ENCODE measurements at regions not wholly inside any gene's neighbourhood (a gene's known extent, or its start where the extent isn't known, plus 50 kb on each side); places are given as distances from the start of the nearest gene placed in this dataset.
"Not testable (repeated sequence)": the region's sequence is repeated elsewhere in the genome, so short reads cannot be mapped to it uniquely, and the experiment has no call there.

DNA sequence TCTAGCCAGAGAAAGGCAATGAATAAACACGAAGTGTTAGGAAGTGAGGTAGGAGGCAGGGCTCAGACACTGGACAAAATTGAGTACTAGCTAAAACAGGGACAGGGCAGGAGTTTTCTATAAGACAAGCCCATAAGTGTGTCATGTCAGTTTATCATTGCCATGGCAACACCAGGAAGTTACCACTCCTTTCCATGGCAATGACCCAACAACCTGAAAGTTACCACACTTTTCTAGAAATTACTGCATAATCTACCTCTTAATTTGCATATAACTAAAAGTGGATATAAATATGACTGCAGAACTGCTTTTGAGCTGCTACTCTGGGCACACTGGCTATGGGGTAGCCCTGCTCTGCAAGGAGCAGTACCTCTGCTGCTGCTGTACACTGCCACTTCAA, 442.5 kb upstream of the COX7C start:
- DNase-seq (ENCODE audit: low read depth), result no peak

- DNase-seq (ENCODE audit: low read depth), result no peak
These were observed 418.5 kb upstream of the COX7C start for GRCh38 chr5:86199287-86199686.

- DNase-seq (ENCODE audit: low read depth), result no peak
These were observed 389.6 kb upstream of the COX7C start for GRCh38 chr5:86228147-86228546.

GRCh38 chr5:86232246-86232645, 385.5 kb upstream of the COX7C start:
- no peak for DNase-seq (ENCODE audit: low read depth)

- DNase-seq (ENCODE audit: low read depth), result no peak
These were observed 373.6 kb upstream of the COX7C start for GRCh38 chr5:86244153-86244552.

DNA sequence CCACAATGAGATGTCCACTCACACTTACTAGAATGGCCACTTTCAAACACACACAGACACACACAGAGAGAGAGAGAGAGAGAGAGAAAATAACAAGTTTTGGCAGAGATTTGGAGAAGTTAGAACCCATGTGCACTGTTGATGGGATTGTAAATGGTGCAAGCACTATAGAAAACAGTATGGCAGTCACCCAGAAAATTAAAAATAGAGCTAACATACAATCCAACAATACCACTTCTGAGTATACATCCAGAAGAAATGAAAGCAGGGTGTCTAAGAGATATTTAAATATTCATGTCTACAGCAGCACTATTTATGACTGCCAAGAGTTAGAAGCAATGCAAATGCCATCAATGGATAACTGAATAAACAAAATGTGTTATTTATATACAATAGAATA, 359.9 kb upstream of the COX7C start:
- no peak for DNase-seq (ENCODE audit: low read depth)

GRCh38 chr5:86284400-86285190, 333.1 kb upstream of the COX7C start:
- DNase-seq (ENCODE audit: low read depth), result not testable (repeated sequence)

DNA sequence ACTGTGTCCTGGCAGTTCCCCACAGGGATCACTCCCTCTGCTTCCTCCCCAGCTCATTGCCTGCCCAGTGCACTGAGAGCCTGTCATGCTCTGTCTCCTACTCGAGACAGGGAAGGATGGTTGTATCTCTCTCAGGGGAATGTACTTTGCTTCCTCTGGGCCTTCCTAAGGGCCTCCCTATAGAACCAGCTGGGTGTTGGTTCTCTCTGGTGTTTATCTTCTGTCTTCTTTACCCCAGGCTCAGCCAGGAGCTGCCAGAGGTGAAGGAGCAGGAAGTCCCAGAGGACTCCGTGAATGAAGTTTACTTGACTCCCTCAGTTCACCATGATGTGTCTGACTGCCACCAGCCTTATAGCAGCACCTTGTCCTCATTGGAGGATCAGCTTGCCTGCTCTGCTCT, 330.3 kb upstream of the COX7C start:
- DNase-seq (ENCODE audit: low read depth), result not testable (repeated sequence)

- not testable (repeated sequence) for DNase-seq (ENCODE audit: low read depth)
These were observed 328.0 kb upstream of the COX7C start for GRCh38 chr5:86289786-86290185.

DNA sequence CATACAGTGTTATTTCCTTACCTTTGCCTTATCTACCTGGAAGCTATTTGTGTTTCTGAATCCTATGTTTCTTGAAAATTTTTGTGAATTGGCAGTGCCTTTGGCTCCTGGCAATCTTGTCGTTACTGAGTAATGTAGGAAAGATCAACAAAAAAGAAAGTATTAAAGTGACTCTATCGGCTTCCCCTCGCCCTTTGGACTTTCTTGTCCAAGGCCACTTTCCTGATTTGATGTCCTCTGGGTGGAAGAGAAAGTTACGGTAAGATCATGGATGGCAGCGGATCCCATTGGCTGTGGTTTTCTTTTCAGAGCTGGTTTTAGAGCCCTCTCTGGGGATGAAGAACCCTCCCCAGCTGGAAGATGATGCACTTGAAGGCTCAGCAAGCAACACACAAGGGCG, 324.9 kb upstream of the COX7C start:
- DNase-seq (ENCODE audit: low read depth), result not testable (repeated sequence)

GRCh38 chr5:86302643-86303042, 315.1 kb upstream of the COX7C start:
- DNase-seq (ENCODE audit: low read depth), result not testable (repeated sequence)

DNA sequence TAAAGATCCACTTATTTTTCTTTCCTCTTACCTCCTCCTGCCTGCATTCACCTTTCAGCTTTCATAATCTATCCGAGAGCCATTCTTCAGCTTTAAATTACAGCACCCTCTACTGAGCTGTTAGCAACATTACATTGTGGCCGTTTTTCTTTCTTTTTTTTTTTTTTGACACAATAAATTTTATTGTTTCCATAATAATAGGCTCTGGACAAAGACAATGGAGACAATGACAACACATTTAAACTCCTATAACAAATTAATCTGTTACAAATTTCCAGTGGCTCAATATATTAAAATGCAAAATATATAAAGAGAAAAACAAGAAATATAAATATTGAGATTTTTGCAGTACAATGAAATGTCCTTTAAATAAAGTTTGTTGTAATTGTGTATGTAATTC, 312.7 kb upstream of the COX7C start:
- DNase-seq (ENCODE audit: low read depth), result not testable (repeated sequence)

- DNase-seq (ENCODE audit: low read depth), result peak; percentile 4
These were observed 302.8 kb upstream of the COX7C start for GRCh38 chr5:86314951-86315350.

GRCh38 chr5:86320266-86320665, 297.5 kb upstream of the COX7C start:
- DNase-seq (ENCODE audit: low read depth), result no peak

- DNase-seq (ENCODE audit: low read depth), result no peak
These were observed 288.4 kb upstream of the COX7C start for GRCh38 chr5:86329318-86329717.

GRCh38 chr5:86330736-86331135, 287.0 kb upstream of the COX7C start:
- no peak for DNase-seq (ENCODE audit: low read depth)

- no peak for DNase-seq (ENCODE audit: low read depth)
These were observed 284.9 kb upstream of the COX7C start for GRCh38 chr5:86332851-86333250.

- DNase-seq (ENCODE audit: low read depth), result no peak
These were observed 279.9 kb upstream of the COX7C start for GRCh38 chr5:86337667-86338460.

DNA sequence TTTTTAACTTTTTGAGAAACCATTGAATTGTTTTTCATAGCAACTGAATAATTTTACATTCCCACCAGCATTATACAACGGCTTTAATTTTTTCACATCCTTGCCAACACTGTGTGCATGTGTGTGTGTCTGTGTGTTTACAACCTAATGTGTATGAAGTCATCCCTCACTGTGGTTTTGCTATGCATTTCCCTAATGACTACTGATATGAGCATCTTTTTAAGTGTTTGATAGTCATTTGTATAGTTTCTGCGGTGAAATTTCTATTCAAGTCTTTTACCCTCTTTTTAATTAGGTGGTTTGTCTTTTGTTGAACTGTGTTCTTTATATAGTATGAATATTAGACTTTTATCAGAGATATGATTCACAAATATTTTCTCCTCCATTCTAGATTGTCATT, 263.1 kb upstream of the COX7C start:
- DNase-seq (ENCODE audit: low read depth), result no peak

GRCh38 chr5:86360801-86361200, 256.9 kb upstream of the COX7C start:
- DNase-seq (ENCODE audit: low read depth), result no peak

DNA sequence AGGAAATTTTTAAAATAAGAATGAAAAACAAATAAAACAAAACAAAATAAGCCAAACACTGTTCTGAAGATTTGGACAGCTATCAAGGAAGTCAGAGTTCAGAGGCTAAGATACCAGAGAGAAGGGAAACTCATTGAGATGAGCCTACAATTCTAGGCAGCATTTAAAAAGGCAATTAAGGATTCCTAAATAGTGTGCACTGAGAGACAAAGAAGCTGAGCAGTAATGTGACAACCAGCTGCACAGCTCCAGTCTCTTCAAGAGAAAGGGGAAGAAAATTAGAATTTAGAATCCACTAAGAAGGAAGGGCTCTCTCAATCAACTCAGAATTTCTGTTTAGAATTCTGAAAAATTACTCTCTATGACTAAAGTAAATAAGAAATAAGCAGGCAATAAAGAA, 246.7 kb upstream of the COX7C start:
- no peak for DNase-seq (ENCODE audit: low read depth)

- no peak for DNase-seq (ENCODE audit: low read depth)
These were observed 243.1 kb upstream of the COX7C start for GRCh38 chr5:86374611-86375010.

GRCh38 chr5:86376214-86376613, 241.5 kb upstream of the COX7C start:
- no peak for DNase-seq (ENCODE audit: low read depth)
